Caco-2 (cell line): ENCODE measurements at regions not wholly inside any gene's neighbourhood (a gene's known extent, or its start where the extent isn't known, plus 50 kb on each side); places are given as distances from the start of the nearest gene placed in this dataset.

ENCODE experiments used
- BruUV-seq: library from RNA; stranded (reverse); fragments of 400-500 nt; replicated peaks from 2 replicates; lab custom pipeline; 2021; lab: Mats Ljungman, UMichigan
- CTCF ChIA-PET: fragments of 300-600 bp; sonication (Branson Sonifier 250); formaldehyde crosslinking; loops from one replicate; lab custom pipeline; 2022; ENCODE audit warnings: antibody characterized with exemption; lab: Charles Lee
- POLR2A ChIA-PET: fragments of 300-600 bp; sonication (Branson Sonifier 250); formaldehyde crosslinking; loops from one replicate; lab custom pipeline; 2022; ENCODE audit warnings: antibody characterized with exemption; lab: Charles Lee
- DNase-seq, 2 experiments: peaks; one replicate each; pipeline versions ENCODE4 v3.0.0 to v3.0.0-alpha.2; 2020 to 2022
- H3K27me3 ChIP-seq: replicated peaks from 2 replicates; pipeline ENCODE4 v1.6.0; 2011; ENCODE audit warnings: low read length; ENCODE audit not compliant: control insufficient read depth, insufficient read depth
- H3K36me3 ChIP-seq: 2 replicates; pipeline ENCODE4 v1.5.1; 2011; ENCODE audit warnings: low read length; ENCODE audit not compliant: control insufficient read depth, insufficient read depth
- H3K4me1 ChIP-seq: fragments of 250-450 bp; sonication (Bioruptor Pico); 2 replicates; pipeline ENCODE4 v1.5.1; 2020; ENCODE audit warnings: mild to moderate bottlenecking
- H3K4me3 ChIP-seq: 2 replicates; pipeline ENCODE4 v1.5.1; 2011; ENCODE audit warnings: low read depth, mild to moderate bottlenecking, control low read depth, low read length
- H3K9me3 ChIP-seq: fragments of 250-450 bp; sonication (Bioruptor Pico); 2 replicates; pipeline ENCODE4 v1.5.1; 2020; ENCODE audit warnings: mild to moderate bottlenecking, moderate library complexity
- H3K27ac Mint-ChIP-seq: one replicate; pipeline ENCODE4 v1.8.0; 2022; ENCODE audit warnings: mixed read lengths; ENCODE audit not compliant: unreplicated experiment
- H3K27me3 Mint-ChIP-seq: one replicate; pipeline ENCODE4 v1.8.0; 2022; ENCODE audit warnings: mixed read lengths; ENCODE audit not compliant: insufficient read depth, unreplicated experiment
- H3K36me3 Mint-ChIP-seq: one replicate; pipeline ENCODE4 v1.8.0; 2022; ENCODE audit warnings: mild to moderate bottlenecking, mixed read lengths; ENCODE audit not compliant: insufficient read depth, unreplicated experiment
- H3K4me1 Mint-ChIP-seq: one replicate; pipeline ENCODE4 v1.8.0; 2022; ENCODE audit warnings: low read depth, mixed read lengths; ENCODE audit not compliant: unreplicated experiment
- H3K4me3 Mint-ChIP-seq: one replicate; pipeline ENCODE4 v1.8.0; 2022; ENCODE audit warnings: mild to moderate bottlenecking, moderate library complexity, mixed read lengths; ENCODE audit not compliant: unreplicated experiment
- H3K9me3 Mint-ChIP-seq: one replicate; pipeline ENCODE4 v1.8.0; 2022; ENCODE audit warnings: mixed read lengths; ENCODE audit not compliant: unreplicated experiment
- intact Hi-C: fragments of 100-400 bp; cut with micrococcal nuclease; formaldehyde crosslinking; loops from one replicate; pipeline ENCODE4 v1.10.0; 2022; ENCODE audit not compliant: unreplicated experiment
- TF ChIP-seq, protein P1 (sequence below), 2 experiments: fragments of 200-600 bp in 1 of 2; IDR thresholded peaks; 1 replicate in 1 of 2; 2 replicates in 1 of 2; pipeline versions ENCODE4 v1.5.1 to v1.8.0; 2011 to 2022; ENCODE audit warnings: antibody characterized with exemption in 1 of 2, control low read depth in 1 of 2, inconsistent platforms in 1 of 2, low read depth in 1 of 2, low read length in 1 of 2, mild to moderate bottlenecking in 1 of 2, moderate library complexity in 1 of 2; ENCODE audit not compliant: insufficient read depth in 1 of 2, severe bottlenecking in 1 of 2, unreplicated experiment in 1 of 2

DNA sequence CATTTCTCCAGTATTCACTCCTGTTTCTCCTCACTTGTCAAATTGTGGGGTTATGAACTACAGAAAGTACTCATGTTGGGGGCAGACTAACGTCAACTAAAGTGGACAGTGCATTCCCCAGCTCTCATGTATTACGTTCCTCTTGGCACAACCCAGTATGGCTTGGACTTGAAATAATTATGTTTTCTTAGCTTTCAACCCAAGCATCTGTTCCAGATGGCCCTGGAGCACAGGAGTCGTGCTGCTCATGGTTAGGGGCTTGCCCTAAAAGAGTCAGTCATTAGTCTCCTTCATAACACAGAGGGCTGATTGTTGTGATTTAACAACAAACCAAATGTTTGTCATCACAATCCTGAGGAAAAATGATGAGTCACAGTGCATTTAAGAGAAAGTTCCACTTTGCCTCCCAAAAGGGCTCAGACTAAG lies 154.4 kb downstream of the RPAP3 start:
- H3K27ac Mint-ChIP-seq, result no peak overlapping the region
- H3K9me3 ChIP-seq, result peaks cover 26% of the 10 kb centered on the region
- no peaks in the 10 kb centered on the region for H3K27me3 ChIP-seq
- no TSS peak for BruUV-seq
- H3K4me3 Mint-ChIP-seq, result no peak overlapping the region
- H3K36me3 Mint-ChIP-seq, result no peaks in the 10 kb centered on the region
- no peak for DNase-seq
- H3K9me3 Mint-ChIP-seq, result peaks cover 31% of the 10 kb centered on the region
- POLR2A ChIA-PET, result no interaction called here
- H3K27me3 Mint-ChIP-seq, result peaks cover 5% of the 10 kb centered on the region
- TF ChIP-seq, protein P1, sequence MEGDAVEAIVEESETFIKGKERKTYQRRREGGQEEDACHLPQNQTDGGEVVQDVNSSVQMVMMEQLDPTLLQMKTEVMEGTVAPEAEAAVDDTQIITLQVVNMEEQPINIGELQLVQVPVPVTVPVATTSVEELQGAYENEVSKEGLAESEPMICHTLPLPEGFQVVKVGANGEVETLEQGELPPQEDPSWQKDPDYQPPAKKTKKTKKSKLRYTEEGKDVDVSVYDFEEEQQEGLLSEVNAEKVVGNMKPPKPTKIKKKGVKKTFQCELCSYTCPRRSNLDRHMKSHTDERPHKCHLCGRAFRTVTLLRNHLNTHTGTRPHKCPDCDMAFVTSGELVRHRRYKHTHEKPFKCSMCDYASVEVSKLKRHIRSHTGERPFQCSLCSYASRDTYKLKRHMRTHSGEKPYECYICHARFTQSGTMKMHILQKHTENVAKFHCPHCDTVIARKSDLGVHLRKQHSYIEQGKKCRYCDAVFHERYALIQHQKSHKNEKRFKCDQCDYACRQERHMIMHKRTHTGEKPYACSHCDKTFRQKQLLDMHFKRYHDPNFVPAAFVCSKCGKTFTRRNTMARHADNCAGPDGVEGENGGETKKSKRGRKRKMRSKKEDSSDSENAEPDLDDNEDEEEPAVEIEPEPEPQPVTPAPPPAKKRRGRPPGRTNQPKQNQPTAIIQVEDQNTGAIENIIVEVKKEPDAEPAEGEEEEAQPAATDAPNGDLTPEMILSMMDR (IDR thresholded peaks at IDR 0.05; ENCODE audit: insufficient read depth in 1 of 2, low read depth in 1 of 2, low read length in 1 of 2, severe bottlenecking in 1 of 2, unreplicated experiment in 1 of 2), result no peak
- H3K4me3 ChIP-seq, result no peak overlapping the region
- CTCF ChIA-PET, result no interaction called here
- no peaks in the 10 kb centered on the region for H3K4me1 Mint-ChIP-seq
- intact Hi-C loops, result no loop called here
- H3K4me1 ChIP-seq, result no peaks in the 10 kb centered on the region
- H3K36me3 ChIP-seq, result no peaks in the 10 kb centered on the region

DNA sequence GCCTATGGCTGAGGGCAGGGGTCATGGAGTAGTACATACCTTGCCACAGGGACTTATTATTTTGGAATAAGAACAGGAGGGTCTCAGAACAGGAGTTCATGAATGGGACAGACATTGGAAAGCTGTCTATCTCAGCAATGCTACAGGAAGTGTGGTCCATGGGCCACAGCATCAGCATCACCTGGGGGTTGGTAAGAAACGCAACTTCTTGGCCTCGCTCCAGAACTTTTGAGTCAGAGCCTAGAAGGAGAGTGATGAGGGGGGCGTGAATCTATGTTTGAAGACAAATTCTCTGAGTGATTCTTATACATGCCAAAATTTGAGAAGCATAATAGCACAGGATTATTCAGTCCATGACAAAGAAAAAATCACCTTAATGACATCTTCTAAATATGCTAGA lies 156.6 kb downstream of the RPAP3 start:
- peaks cover 25% of the 10 kb centered on the region for H3K9me3 Mint-ChIP-seq
- no peak overlapping the region for H3K4me3 Mint-ChIP-seq
- TF ChIP-seq, protein P1 (IDR thresholded peaks at IDR 0.05; ENCODE audit: insufficient read depth in 1 of 2, low read depth in 1 of 2, low read length in 1 of 2, severe bottlenecking in 1 of 2, unreplicated experiment in 1 of 2), result no peak
- H3K27me3 Mint-ChIP-seq, result peaks cover 5% of the 10 kb centered on the region
- intact Hi-C loops, result no loop called here
- Histone ChIP-seq H3K36me3 (no peaks in the 10 kb centered on the region), H3K4me3 (no peak overlapping the region), H3K27me3 (no peaks in the 10 kb centered on the region), H3K4me1 (no peaks in the 10 kb centered on the region), H3K9me3 (peaks cover 17% of the 10 kb centered on the region)
- H3K36me3 Mint-ChIP-seq, result no peaks in the 10 kb centered on the region
- no peak overlapping the region for H3K27ac Mint-ChIP-seq
- no peaks in the 10 kb centered on the region for H3K4me1 Mint-ChIP-seq
- no TSS peak for BruUV-seq
- POLR2A ChIA-PET, result no interaction called here
- DNase-seq, result no peak
- CTCF ChIA-PET, result no interaction called here

DNA sequence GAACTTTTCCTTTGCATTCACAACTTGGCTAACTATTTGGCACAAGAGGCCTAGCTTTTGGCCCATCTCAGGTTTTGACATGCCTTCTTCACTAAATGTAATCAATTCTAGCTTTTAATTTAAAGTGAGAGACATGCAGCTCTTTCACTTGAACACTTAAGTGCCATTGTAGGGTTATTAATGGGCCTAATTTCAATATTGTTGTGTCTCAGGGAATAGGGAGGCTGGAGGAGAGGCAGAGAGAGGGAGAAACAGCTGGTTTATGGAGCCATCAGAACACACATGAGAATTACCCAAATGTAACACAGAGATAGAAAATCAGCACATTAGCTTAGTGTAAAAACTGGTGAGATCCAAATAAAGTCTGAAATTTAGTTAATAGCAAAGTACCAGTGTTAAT lies 157.4 kb downstream of the RPAP3 start:
- CTCF ChIA-PET, result no interaction called here
- BruUV-seq, result no TSS peak
- H3K4me1 ChIP-seq, result no peaks in the 10 kb centered on the region
- TF ChIP-seq, protein P1 (IDR thresholded peaks at IDR 0.05; ENCODE audit: insufficient read depth in 1 of 2, low read depth in 1 of 2, low read length in 1 of 2, severe bottlenecking in 1 of 2, unreplicated experiment in 1 of 2), result no peak
- no peak overlapping the region for H3K4me3 ChIP-seq
- H3K4me1 Mint-ChIP-seq, result no peaks in the 10 kb centered on the region
- DNase-seq, result no peak
- intact Hi-C loops, result no loop called here
- peaks cover 8% of the 10 kb centered on the region for H3K27me3 Mint-ChIP-seq
- H3K36me3 ChIP-seq, result no peaks in the 10 kb centered on the region
- peaks cover 16% of the 10 kb centered on the region for H3K9me3 Mint-ChIP-seq
- no peak overlapping the region for H3K27ac Mint-ChIP-seq
- H3K27me3 ChIP-seq, result no peaks in the 10 kb centered on the region
- POLR2A ChIA-PET, result interaction anchor here (0.7 kb wide), 1 partner anchor 24 kb away, joined by 3 read pairs; no protein-coding TSS in a partner anchor
- H3K36me3 Mint-ChIP-seq, result no peaks in the 10 kb centered on the region
- peaks cover 11% of the 10 kb centered on the region for H3K9me3 ChIP-seq
- no peak overlapping the region for H3K4me3 Mint-ChIP-seq
